ENCODE measurements at regions not wholly inside any gene's neighbourhood (a gene's known extent, or its start where the extent isn't known, plus 50 kb on each side); places are given as distances from the start of the nearest gene placed in this dataset.

DNA sequence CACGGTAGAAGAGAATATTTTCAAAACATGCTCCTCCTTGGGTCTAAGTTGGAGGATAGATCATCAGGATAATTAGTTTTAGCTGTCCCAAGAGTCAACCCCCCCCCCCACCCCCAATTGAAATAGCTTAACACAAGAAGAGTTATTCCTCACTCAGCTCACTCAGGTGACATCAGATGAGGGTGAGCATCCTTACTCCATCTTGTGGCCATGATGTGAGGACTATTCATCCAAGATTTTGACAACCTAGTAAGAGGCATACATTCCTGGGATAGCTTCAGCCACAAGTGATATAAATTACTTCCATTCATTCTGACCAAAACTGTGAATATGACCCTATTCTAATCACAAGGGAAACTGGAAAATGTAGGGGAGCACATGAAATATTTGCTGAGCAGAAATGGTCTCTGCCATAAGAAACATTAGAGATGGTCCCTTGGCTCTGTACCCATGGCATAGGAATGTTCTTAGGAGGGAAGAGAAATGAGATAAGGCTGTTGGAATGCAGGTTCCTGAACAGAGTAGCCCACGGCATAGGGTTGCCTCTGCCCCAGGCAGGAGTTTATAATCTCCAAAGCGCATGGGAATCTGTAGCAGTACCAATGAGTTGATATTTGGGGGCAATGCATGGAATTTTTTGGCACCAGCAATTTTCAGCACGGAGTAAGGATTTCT is 257.2 kb downstream of the CYRIA start:
- no peak for TF ChIP-seq POLR2A (IDR thresholded peaks at IDR 0.05)
- TF ChIP-seq, protein P1, sequence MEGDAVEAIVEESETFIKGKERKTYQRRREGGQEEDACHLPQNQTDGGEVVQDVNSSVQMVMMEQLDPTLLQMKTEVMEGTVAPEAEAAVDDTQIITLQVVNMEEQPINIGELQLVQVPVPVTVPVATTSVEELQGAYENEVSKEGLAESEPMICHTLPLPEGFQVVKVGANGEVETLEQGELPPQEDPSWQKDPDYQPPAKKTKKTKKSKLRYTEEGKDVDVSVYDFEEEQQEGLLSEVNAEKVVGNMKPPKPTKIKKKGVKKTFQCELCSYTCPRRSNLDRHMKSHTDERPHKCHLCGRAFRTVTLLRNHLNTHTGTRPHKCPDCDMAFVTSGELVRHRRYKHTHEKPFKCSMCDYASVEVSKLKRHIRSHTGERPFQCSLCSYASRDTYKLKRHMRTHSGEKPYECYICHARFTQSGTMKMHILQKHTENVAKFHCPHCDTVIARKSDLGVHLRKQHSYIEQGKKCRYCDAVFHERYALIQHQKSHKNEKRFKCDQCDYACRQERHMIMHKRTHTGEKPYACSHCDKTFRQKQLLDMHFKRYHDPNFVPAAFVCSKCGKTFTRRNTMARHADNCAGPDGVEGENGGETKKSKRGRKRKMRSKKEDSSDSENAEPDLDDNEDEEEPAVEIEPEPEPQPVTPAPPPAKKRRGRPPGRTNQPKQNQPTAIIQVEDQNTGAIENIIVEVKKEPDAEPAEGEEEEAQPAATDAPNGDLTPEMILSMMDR (IDR thresholded peaks at IDR 0.05 in 8 of 11, conservative IDR thresholded peaks at IDR 0.05 in 3 of 11) = no peak
